ENCODE measurements at regions not wholly inside any gene's neighbourhood (a gene's known extent, or its start where the extent isn't known, plus 50 kb on each side); places are given as distances from the start of the nearest gene placed in this dataset.

DNA sequence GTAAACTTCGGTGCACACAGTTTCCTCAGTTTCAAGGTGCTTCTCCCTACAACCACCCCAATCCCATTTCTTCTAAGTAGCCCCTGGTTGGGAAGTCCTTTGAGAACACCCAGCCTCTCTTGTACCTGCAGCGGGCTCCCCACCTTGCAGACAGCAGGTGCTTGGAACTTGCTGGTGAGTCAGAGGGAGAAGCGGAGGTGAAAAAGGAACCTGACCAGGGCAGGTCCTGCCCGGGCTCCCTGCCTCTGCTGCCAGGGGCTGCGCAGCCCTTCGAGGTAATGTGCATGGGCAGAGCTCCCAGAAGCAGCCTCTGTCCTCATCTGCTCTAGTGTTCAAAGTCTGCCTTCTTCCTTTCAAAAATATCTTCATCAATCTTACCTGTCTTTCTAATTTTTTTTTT lies 274.0 kb upstream of the SOX1 start:
- Histone ChIP-seq H3K36me3 (ENCODE audit: control insufficient read depth in 1 of 2, insufficient read depth in 2 of 2, low read length in 2 of 2) (no peaks in the 10 kb centered on the region), H2AFZ (ENCODE audit: low read depth, low read length, poor library complexity, severe bottlenecking) (no peak overlapping the region), H3K79me2 (ENCODE audit: insufficient read depth, low read length) (no peaks in the 10 kb centered on the region), H3K27ac (ENCODE audit: low read depth, low read length) (no peak overlapping the region), H3K4me1 (ENCODE audit: control insufficient read depth in 1 of 2, insufficient read depth in 2 of 2, low read length in 2 of 2) (no peaks in the 10 kb centered on the region), H3K9me2 (ENCODE audit: insufficient read depth) (no peaks in the 10 kb centered on the region), H3K9ac (ENCODE audit: low read length) (no peak overlapping the region), H3K4me3 (replicated peaks in 1 of 2; ENCODE audit: low read depth in 1 of 2, low read length in 2 of 2) (no peak overlapping the region), H3K9me3 (ENCODE audit: control insufficient read depth in 1 of 2, insufficient read depth in 1 of 2, low read depth in 1 of 2, low read length in 2 of 2) (no peaks in the 10 kb centered on the region), H3K27me3 (ENCODE audit: insufficient read depth, low read length) (0 out of 2 replicates have a peak, but pooled peaks cover 4% of the 10 kb centered on the region), H3K4me2 (ENCODE audit: low read length) (no peak overlapping the region), H4K20me1 (ENCODE audit: insufficient read depth) (no peaks in the 10 kb centered on the region)
- RAD21 ChIA-PET (ENCODE audit: low non-redundant PET in 1 of 2, low total read pairs in 2 of 2, uncharacterized antibody in 2 of 2, unreplicated experiment in 2 of 2): no interaction called here
- CTCF ChIA-PET: no interaction called here
- intact Hi-C loops (cut with micrococcal nuclease): no loop called here
- ATAC-seq (no peak), DNase-seq (ENCODE audit: low read depth, low spot score) (no peak)
- no TSS peak for BruUV-seq (replicated peaks)
- POLR2A ChIA-PET: no interaction called here
- TF ChIP-seq POLR2AphosphoS5 (IDR thresholded peaks at IDR 0.05; ENCODE audit: low read depth, low read length) (no peak), RAD21 (IDR thresholded peaks at IDR 0.05; ENCODE audit: low read depth) (no peak), ZNF274 (IDR thresholded peaks at IDR 0.05; ENCODE audit: low read depth, low read length) (no peak), TCF7L2 (IDR thresholded peaks at IDR 0.05; ENCODE audit: borderline replicate concordance, extremely low read depth, insufficient read depth, insufficient read length) (no peak), JUND (IDR thresholded peaks at IDR 0.05) (no peak), POLR2A (IDR thresholded peaks at IDR 0.05; ENCODE audit: borderline replicate concordance, extremely low read depth, insufficient read depth, insufficient read length) (no peak), FOSL1 (IDR thresholded peaks at IDR 0.05; ENCODE audit: low read depth) (no peak), SIN3A (IDR thresholded peaks at IDR 0.05; ENCODE audit: low read depth) (no peak), EGR1 (IDR thresholded peaks at IDR 0.05; ENCODE audit: low read depth) (no peak)
- TF ChIP-seq, protein P1, sequence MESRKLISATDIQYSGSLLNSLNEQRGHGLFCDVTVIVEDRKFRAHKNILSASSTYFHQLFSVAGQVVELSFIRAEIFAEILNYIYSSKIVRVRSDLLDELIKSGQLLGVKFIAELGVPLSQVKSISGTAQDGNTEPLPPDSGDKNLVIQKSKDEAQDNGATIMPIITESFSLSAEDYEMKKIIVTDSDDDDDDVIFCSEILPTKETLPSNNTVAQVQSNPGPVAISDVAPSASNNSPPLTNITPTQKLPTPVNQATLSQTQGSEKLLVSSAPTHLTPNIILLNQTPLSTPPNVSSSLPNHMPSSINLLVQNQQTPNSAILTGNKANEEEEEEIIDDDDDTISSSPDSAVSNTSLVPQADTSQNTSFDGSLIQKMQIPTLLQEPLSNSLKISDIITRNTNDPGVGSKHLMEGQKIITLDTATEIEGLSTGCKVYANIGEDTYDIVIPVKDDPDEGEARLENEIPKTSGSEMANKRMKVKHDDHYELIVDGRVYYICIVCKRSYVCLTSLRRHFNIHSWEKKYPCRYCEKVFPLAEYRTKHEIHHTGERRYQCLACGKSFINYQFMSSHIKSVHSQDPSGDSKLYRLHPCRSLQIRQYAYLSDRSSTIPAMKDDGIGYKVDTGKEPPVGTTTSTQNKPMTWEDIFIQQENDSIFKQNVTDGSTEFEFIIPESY (IDR thresholded peaks at IDR 0.05; ENCODE audit: extremely low read depth, insufficient replicate concordance, low read length): no peak
